ENCODE measurements at regions not wholly inside any gene's neighbourhood (a gene's known extent, or its start where the extent isn't known, plus 50 kb on each side); places are given as distances from the start of the nearest gene placed in this dataset.

DNA sequence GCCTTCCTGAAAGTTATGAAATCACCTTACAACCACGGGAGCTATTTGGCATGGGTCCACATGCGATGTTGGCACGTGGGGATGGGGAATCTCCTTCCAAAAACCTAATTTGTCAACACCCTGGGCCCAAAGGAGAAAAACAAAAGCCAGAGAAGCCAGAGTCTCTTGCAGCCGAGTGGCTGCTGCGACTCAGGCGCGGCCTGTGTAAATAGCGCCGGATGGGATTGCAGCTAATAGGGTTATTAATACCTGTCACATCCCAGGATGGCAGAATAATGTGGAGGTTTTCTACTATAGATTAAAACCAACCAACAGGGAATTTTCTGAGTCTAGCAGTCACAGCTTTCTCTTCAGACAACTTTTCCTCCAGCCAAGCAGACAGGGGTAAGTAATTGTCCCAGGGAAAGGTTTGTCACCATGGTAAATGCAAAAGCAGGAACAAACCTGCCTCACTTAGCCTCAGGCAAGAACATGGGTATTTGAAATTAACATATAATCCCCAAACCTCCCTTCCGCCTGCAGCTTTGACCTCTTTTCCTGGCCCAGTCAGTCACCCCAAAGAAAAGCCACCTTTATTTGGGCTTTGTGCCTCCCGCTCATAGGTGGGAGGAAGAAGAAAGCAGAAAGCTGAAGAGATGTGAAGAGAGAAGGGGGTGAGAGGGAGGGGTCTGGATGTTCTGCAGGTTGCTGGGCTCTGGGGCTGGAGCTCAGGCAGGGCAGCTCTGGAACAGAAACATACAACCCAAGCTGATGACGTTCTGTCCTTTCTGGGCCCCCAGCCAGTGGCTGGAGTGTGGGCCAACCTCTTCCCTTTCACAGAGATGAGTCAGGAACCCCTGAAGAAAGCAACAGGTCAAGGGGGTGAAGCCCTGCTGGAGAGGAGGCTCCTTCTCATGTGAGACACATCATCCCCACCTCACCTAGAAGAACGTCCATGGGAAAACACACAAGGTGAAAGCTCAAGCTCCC, 376.5 kb downstream of the NXPE2 start:
- in situ Hi-C loops (cut with HindIII; ENCODE audit: low pct_ligation_motif_present, low sequenced_read_pairs): no loop called here
- DNase-seq: no peak
- no peak overlapping the region for H3K27ac ChIP-seq
- TF ChIP-seq, protein P1, sequence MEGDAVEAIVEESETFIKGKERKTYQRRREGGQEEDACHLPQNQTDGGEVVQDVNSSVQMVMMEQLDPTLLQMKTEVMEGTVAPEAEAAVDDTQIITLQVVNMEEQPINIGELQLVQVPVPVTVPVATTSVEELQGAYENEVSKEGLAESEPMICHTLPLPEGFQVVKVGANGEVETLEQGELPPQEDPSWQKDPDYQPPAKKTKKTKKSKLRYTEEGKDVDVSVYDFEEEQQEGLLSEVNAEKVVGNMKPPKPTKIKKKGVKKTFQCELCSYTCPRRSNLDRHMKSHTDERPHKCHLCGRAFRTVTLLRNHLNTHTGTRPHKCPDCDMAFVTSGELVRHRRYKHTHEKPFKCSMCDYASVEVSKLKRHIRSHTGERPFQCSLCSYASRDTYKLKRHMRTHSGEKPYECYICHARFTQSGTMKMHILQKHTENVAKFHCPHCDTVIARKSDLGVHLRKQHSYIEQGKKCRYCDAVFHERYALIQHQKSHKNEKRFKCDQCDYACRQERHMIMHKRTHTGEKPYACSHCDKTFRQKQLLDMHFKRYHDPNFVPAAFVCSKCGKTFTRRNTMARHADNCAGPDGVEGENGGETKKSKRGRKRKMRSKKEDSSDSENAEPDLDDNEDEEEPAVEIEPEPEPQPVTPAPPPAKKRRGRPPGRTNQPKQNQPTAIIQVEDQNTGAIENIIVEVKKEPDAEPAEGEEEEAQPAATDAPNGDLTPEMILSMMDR (IDR thresholded peaks at IDR 0.05; ENCODE audit: low read depth, low read length, missing control alignments): no peak
- H3K27me3 ChIP-seq (replicated peaks): no peaks in the 10 kb centered on the region
- H3K36me3 ChIP-seq (replicated peaks): no peaks in the 10 kb centered on the region
- no peak overlapping the region for H3K4me3 ChIP-seq (ENCODE audit: low read depth, low read length)

DNA sequence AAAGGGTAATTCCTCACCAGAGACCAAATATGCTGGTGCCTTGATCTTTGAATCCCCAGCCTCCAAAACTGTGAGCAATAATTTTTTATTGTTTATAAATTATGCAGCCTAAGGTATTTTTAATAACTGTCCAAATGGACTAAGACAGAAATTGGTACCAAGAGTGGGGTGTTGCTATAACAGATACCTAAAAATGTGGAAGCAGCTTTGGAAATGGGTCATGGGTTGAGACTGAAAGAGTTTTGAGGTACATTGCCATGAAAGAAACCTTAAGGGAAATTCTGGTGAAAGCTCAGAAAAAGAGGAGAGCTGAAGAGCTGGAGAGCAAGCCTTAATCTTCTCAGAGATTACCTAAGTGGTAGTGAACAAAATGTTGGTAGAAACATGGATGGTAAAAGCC, 378.2 kb downstream of the NXPE2 start:
- TF ChIP-seq, protein P1 (IDR thresholded peaks at IDR 0.05; ENCODE audit: low read depth, low read length, missing control alignments): no peak
- in situ Hi-C loops (cut with HindIII; ENCODE audit: low pct_ligation_motif_present, low sequenced_read_pairs): no loop called here
- no peaks in the 10 kb centered on the region for H3K27me3 ChIP-seq (replicated peaks)
- no peak for DNase-seq
- H3K36me3 ChIP-seq (replicated peaks): no peaks in the 10 kb centered on the region
- no peak overlapping the region for H3K4me3 ChIP-seq (ENCODE audit: low read depth, low read length)
- H3K27ac ChIP-seq: no peak overlapping the region

DNA sequence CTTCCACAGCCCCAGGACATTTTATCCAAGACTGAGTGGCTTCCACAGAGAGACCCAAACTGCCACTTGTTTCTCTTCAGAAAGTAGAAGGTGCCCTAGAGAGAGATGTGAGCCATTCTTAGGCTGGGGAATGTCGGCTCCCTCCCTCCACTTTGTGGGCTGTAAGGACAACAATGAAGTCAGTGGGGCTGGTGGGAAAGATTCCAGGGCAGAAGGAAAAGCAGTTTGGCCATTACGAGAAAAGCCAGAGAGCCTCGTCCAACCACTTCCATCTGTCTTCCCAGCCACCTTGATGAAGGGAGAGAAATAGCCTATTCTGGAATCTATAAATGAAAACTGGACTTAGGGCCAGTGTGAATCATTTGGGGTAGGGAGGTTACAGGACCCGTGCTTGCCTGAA, 382.5 kb downstream of the NXPE2 start:
- TF ChIP-seq, protein P1 (IDR thresholded peaks at IDR 0.05; ENCODE audit: low read depth, low read length, missing control alignments): no peak
- no peak for DNase-seq
- in situ Hi-C loops (cut with HindIII; ENCODE audit: low pct_ligation_motif_present, low sequenced_read_pairs): no loop called here

DNA sequence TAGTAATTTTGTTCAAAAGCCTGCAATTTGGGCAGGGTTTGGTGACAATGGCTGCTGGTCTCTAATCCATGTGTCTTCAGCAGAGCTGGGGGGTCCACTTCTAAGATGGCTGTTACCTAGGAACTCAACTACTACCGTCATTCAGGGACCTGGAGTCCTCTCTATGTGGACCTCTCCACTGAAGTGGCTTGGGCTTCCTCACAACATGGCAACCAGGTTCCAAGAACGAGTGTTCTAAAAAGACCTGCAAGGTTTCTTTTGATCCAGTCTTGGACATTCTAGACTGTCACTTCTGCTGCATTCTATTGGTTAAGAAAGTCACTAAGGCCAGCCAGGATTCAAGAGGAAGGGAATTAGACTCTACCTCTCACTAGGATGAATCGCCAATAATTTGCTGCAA, 387.0 kb downstream of the NXPE2 start:
- no peaks in the 10 kb centered on the region for H3K27me3 ChIP-seq (replicated peaks)
- no peaks in the 10 kb centered on the region for H3K36me3 ChIP-seq (replicated peaks)
- in situ Hi-C loops (cut with HindIII; ENCODE audit: low pct_ligation_motif_present, low sequenced_read_pairs): no loop called here
- H3K27ac ChIP-seq: no peak overlapping the region
- no peak for DNase-seq
- no peak overlapping the region for H3K4me3 ChIP-seq (ENCODE audit: low read depth, low read length)
- TF ChIP-seq, protein P1 (IDR thresholded peaks at IDR 0.05; ENCODE audit: low read depth, low read length, missing control alignments): no peak

More for the DNA sequence above, 382.5 kb downstream of the NXPE2 start:
- no peak overlapping the region for H3K27ac ChIP-seq
- H3K27me3 ChIP-seq (replicated peaks): no peaks in the 10 kb centered on the region
- H3K36me3 ChIP-seq (replicated peaks): no peaks in the 10 kb centered on the region
- no peak overlapping the region for H3K4me3 ChIP-seq (ENCODE audit: low read depth, low read length)

DNA sequence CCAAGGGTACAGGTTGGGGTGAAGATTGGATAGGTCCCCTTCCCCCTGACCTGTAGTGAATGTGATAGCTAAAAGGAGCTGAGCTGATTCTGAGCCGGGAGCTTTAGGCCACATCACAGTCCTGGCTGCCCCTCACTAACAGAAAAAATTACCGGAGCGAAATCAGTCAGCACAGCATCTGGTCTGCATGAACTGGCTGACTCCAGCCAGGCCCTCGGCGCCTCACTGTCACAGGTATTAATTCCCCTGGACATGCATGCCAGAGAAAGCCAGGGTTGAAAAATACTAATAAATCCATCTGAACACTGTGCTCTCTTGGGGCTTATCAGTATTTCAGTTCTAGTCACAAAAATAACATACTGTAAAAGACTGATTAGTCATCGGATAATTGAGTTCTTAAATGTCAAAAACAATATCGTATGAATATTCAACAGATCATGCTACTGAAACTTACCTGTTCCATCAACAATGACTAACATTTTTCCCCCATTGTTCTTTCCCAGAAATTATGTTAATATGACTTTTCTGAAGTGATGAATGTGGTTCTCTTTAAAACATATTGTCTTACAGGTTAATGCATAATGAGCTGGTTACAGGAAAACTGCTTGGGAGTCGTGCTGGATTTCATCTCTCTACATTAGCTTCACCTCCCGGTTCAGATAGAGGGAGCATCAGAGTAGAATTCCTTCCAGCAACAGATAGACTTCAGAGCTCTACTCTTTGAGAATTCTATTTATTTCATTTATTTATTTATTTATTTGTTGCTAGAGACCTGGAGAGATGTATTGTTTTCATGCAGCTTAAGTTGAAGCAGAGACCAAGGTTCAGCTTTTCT, 387.7 kb downstream of the NXPE2 start:
- in situ Hi-C loops (cut with HindIII; ENCODE audit: low pct_ligation_motif_present, low sequenced_read_pairs): no loop called here
- H3K4me3 ChIP-seq (ENCODE audit: low read depth, low read length): no peak overlapping the region
- TF ChIP-seq, protein P1 (IDR thresholded peaks at IDR 0.05; ENCODE audit: low read depth, low read length, missing control alignments): no peak

More for the DNA sequence above, 387.7 kb downstream of the NXPE2 start:
- H3K27me3 ChIP-seq (replicated peaks): no peaks in the 10 kb centered on the region
- H3K27ac ChIP-seq: no peak overlapping the region
- no peaks in the 10 kb centered on the region for H3K36me3 ChIP-seq (replicated peaks)
- DNase-seq: no peak

All from brain microvascular endothelial cell (primary cell).